ENCODE measurements at regions not wholly inside any gene's neighbourhood (a gene's known extent, or its start where the extent isn't known, plus 50 kb on each side); places are given as distances from the start of the nearest gene placed in this dataset.

DNA sequence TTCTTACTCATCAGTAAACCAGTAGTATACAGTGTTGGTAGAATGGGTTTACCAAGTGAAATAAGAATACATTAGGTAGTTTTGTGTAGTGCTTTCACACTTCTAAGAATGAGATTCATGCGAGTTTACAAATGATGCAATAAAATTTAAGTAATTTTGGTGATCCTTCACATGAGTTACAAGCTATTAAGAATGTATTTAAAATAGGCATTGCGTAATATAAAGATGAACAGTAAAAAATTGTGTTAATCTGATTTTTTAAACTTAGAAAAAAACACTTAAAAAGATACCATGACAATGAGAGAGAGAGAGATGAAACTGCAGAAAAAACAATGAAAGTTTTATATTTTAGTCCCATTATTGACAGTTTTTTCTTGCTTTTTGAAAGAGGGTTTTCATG lies 570.5 kb downstream of the SLITRK6 start:
- TF ChIP-seq, protein P1, sequence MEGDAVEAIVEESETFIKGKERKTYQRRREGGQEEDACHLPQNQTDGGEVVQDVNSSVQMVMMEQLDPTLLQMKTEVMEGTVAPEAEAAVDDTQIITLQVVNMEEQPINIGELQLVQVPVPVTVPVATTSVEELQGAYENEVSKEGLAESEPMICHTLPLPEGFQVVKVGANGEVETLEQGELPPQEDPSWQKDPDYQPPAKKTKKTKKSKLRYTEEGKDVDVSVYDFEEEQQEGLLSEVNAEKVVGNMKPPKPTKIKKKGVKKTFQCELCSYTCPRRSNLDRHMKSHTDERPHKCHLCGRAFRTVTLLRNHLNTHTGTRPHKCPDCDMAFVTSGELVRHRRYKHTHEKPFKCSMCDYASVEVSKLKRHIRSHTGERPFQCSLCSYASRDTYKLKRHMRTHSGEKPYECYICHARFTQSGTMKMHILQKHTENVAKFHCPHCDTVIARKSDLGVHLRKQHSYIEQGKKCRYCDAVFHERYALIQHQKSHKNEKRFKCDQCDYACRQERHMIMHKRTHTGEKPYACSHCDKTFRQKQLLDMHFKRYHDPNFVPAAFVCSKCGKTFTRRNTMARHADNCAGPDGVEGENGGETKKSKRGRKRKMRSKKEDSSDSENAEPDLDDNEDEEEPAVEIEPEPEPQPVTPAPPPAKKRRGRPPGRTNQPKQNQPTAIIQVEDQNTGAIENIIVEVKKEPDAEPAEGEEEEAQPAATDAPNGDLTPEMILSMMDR (IDR thresholded peaks at IDR 0.05 in 4 of 5, conservative IDR thresholded peaks at IDR 0.05 in 1 of 5), result no peak
- no peak for TF ChIP-seq POLR2A (IDR thresholded peaks at IDR 0.05)
